ENCODE measurements at regions not wholly inside any gene's neighbourhood (a gene's known extent, or its start where the extent isn't known, plus 50 kb on each side); places are given as distances from the start of the nearest gene placed in this dataset.

GRCh38 chr3:84536916-84537315 is 421.9 kb upstream of the CADM2 start:
- TF ChIP-seq PATZ1 (CRISPR knock-in tag; IDR thresholded peaks at IDR 0.05; ENCODE audit: borderline replicate concordance): no peak
- no peak for TF ChIP-seq TOX (CRISPR knock-in tag; IDR thresholded peaks at IDR 0.05; ENCODE audit: borderline replicate concordance)
